ENCODE measurements at regions not wholly inside any gene's neighbourhood (a gene's known extent, or its start where the extent isn't known, plus 50 kb on each side); places are given as distances from the start of the nearest gene placed in this dataset.

GRCh38 chr5:175242207-175242606, 201.8 kb downstream of the DRD1 start:
- Histone ChIP-seq H3K4me3 (ENCODE audit: low read length, poor library complexity, severe bottlenecking) (no peak overlapping the region), H2AFZ (ENCODE audit: low read length) (no peak overlapping the region), H3K4me1 (ENCODE audit: insufficient read depth, low read length, poor library complexity, severe bottlenecking) (no peaks in the 10 kb centered on the region), H3K36me3 (ENCODE audit: insufficient read depth, low read length) (no peaks in the 10 kb centered on the region), H3K9me2 (replicated peaks; ENCODE audit: low read depth, low read length) (no peaks in the 10 kb centered on the region), H3K9ac (ENCODE audit: low read depth, low read length, poor library complexity, severe bottlenecking) (no peak overlapping the region), H3K27me3 (ENCODE audit: insufficient read depth, low read length, poor library complexity, severe bottlenecking) (no peaks in the 10 kb centered on the region), H4K20me1 (ENCODE audit: insufficient read depth, low read length, poor library complexity, severe bottlenecking) (no peaks in the 10 kb centered on the region), H3K79me2 (ENCODE audit: insufficient read depth, low read length) (no peaks in the 10 kb centered on the region), H3F3A (ENCODE audit: low read depth) (no peaks in the 10 kb centered on the region), H3K9me3 (ENCODE audit: insufficient read depth, low read depth, low read length) (no peaks in the 10 kb centered on the region), H3K4me2 (ENCODE audit: low read depth, low read length, poor library complexity, severe bottlenecking) (no peak overlapping the region)
- no peak for TF ChIP-seq EZH2phosphoT487 (IDR thresholded peaks at IDR 0.05; ENCODE audit: borderline replicate concordance)
- TF ChIP-seq, protein P1, sequence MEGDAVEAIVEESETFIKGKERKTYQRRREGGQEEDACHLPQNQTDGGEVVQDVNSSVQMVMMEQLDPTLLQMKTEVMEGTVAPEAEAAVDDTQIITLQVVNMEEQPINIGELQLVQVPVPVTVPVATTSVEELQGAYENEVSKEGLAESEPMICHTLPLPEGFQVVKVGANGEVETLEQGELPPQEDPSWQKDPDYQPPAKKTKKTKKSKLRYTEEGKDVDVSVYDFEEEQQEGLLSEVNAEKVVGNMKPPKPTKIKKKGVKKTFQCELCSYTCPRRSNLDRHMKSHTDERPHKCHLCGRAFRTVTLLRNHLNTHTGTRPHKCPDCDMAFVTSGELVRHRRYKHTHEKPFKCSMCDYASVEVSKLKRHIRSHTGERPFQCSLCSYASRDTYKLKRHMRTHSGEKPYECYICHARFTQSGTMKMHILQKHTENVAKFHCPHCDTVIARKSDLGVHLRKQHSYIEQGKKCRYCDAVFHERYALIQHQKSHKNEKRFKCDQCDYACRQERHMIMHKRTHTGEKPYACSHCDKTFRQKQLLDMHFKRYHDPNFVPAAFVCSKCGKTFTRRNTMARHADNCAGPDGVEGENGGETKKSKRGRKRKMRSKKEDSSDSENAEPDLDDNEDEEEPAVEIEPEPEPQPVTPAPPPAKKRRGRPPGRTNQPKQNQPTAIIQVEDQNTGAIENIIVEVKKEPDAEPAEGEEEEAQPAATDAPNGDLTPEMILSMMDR (conservative IDR thresholded peaks at IDR 0.05; ENCODE audit: low read length), result no peak

DNA sequence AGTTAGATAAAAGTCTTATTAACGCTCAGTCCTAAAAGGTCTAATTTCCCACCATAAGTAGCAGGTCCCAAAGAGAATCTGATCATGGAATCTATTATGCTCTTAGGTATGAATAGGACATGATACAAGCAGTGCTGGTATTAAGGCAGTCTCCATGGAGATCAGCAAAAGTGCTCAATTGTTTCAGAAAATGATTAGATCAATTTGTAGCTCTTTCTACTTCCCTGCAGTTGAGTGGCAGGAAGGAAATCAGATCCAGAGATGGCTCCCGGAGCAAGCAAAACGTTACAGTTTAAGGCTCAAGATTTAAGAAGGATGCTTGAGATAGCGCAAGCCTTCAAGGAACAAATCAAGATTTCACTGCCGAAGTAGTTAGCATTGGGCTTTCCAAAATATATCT, 205.7 kb downstream of the DRD1 start:
- Histone ChIP-seq H3K4me2 (ENCODE audit: low read depth, low read length, poor library complexity, severe bottlenecking) (no peak overlapping the region), H3K27me3 (ENCODE audit: insufficient read depth, low read length, poor library complexity, severe bottlenecking) (no peaks in the 10 kb centered on the region), H3K9ac (ENCODE audit: low read depth, low read length, poor library complexity, severe bottlenecking) (no peak overlapping the region), H3K9me3 (ENCODE audit: insufficient read depth, low read depth, low read length) (no peaks in the 10 kb centered on the region), H3K9me2 (replicated peaks; ENCODE audit: low read depth, low read length) (no peaks in the 10 kb centered on the region), H2AFZ (ENCODE audit: low read length) (no peak overlapping the region), H3K4me1 (ENCODE audit: insufficient read depth, low read length, poor library complexity, severe bottlenecking) (no peaks in the 10 kb centered on the region), H4K20me1 (ENCODE audit: insufficient read depth, low read length, poor library complexity, severe bottlenecking) (no peaks in the 10 kb centered on the region), H3K4me3 (ENCODE audit: low read length, poor library complexity, severe bottlenecking) (no peak overlapping the region), H3K36me3 (ENCODE audit: insufficient read depth, low read length) (no peaks in the 10 kb centered on the region), H3F3A (ENCODE audit: low read depth) (no peaks in the 10 kb centered on the region), H3K79me2 (ENCODE audit: insufficient read depth, low read length) (no peaks in the 10 kb centered on the region)
- TF ChIP-seq EZH2phosphoT487 (IDR thresholded peaks at IDR 0.05; ENCODE audit: borderline replicate concordance), result no peak
- TF ChIP-seq, protein P1 (conservative IDR thresholded peaks at IDR 0.05; ENCODE audit: low read length), result no peak

DNA sequence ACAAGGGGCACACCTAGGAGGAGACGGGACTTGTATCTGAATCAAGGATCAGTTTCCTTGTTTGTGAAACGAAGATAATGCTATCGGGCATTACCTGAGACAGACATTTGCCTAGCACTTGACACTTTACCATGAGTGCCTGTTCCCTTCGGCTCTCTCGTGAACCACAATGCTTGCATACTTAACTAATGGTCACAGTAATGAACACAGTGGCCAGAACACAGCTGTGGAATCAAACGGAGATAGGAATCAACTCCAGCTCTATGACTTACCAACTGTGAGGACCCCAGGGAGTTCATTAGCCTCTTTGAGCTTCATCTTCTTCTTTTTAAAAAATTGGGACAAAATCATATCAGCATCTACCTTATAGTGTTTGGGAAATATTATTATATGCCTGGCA, 207.8 kb downstream of the DRD1 start:
- no peak overlapping the region for H3K4me3 ChIP-seq (ENCODE audit: low read length, poor library complexity, severe bottlenecking)
- no peaks in the 10 kb centered on the region for H3F3A ChIP-seq (ENCODE audit: low read depth)
- TF ChIP-seq EZH2phosphoT487 (IDR thresholded peaks at IDR 0.05; ENCODE audit: borderline replicate concordance), result no peak
- TF ChIP-seq, protein P1 (conservative IDR thresholded peaks at IDR 0.05; ENCODE audit: low read length), result no peak
- H3K36me3 ChIP-seq (ENCODE audit: insufficient read depth, low read length), result no peaks in the 10 kb centered on the region
- no peaks in the 10 kb centered on the region for H3K79me2 ChIP-seq (ENCODE audit: insufficient read depth, low read length)
- H3K4me1 ChIP-seq (ENCODE audit: insufficient read depth, low read length, poor library complexity, severe bottlenecking), result no peaks in the 10 kb centered on the region
- H2AFZ ChIP-seq (ENCODE audit: low read length), result no peak overlapping the region
- no peak overlapping the region for H3K4me2 ChIP-seq (ENCODE audit: low read depth, low read length, poor library complexity, severe bottlenecking)
- no peaks in the 10 kb centered on the region for H3K27me3 ChIP-seq (ENCODE audit: insufficient read depth, low read length, poor library complexity, severe bottlenecking)
- H3K9me2 ChIP-seq (replicated peaks; ENCODE audit: low read depth, low read length), result no peaks in the 10 kb centered on the region
- H3K9me3 ChIP-seq (ENCODE audit: insufficient read depth, low read depth, low read length), result no peaks in the 10 kb centered on the region
- no peaks in the 10 kb centered on the region for H4K20me1 ChIP-seq (ENCODE audit: insufficient read depth, low read length, poor library complexity, severe bottlenecking)
- H3K9ac ChIP-seq (ENCODE audit: low read depth, low read length, poor library complexity, severe bottlenecking), result no peak overlapping the region
